WTC11 (cell line): ENCODE measurements at regions not wholly inside any gene's neighbourhood (a gene's known extent, or its start where the extent isn't known, plus 50 kb on each side); places are given as distances from the start of the nearest gene placed in this dataset.

ENCODE experiments used
- ATAC-seq: fragments of 200-7000 bp; cut with Tn5 transposase; 2 replicates; pipeline ENCODE4 v1.10.0; 2021; ENCODE audit warnings: mild to moderate bottlenecking, moderate library complexity
- CTCF ChIA-PET: fragments of 300-600 bp; sonication (Branson Sonifier 250); formaldehyde crosslinking; loops from one replicate; lab custom pipeline; 2021; ENCODE audit warnings: antibody characterized with exemption; lab: Charles Lee
- POLR2A ChIA-PET: fragments of 350-600 bp; sonication (Branson Sonifier 250); formaldehyde crosslinking; loops from one replicate; lab custom pipeline; 2021; ENCODE audit warnings: antibody characterized with exemption; lab: Charles Lee
- DNase-seq: peaks from one replicate; pipeline ENCODE4 v3.0.0; 2021; ENCODE audit warnings: low spot score
- H3K27ac Mint-ChIP-seq: 2 replicates; pipeline ENCODE4 v1.8.0; 2021; ENCODE audit warnings: mixed read lengths
- H3K27me3 Mint-ChIP-seq: 2 replicates; pipeline ENCODE4 v1.8.0; 2021; ENCODE audit warnings: low read depth, mild to moderate bottlenecking, moderate library complexity, mixed read lengths
- H3K36me3 Mint-ChIP-seq: 2 replicates; pipeline ENCODE4 v1.8.0; 2021; ENCODE audit warnings: mixed read lengths
- H3K4me1 Mint-ChIP-seq: 2 replicates; pipeline ENCODE4 v1.8.0; 2022; ENCODE audit warnings: mixed read lengths
- H3K4me3 Mint-ChIP-seq: 2 replicates; pipeline ENCODE4 v1.8.0; 2021; ENCODE audit warnings: mild to moderate bottlenecking, moderate library complexity, mixed read lengths
- H3K9me3 Mint-ChIP-seq: 2 replicates; pipeline ENCODE4 v1.8.0; 2021; ENCODE audit warnings: mixed read lengths
- AR ChIP-seq: fragments of 250-450 bp; sonication (Bioruptor Pico); IDR thresholded peaks from 2 replicates; pipeline ENCODE4 v1.9.0; 2021; ENCODE audit warnings: mild to moderate bottlenecking
- ATF3 ChIP-seq: sonication (generic); formaldehyde crosslinking; conservative IDR thresholded peaks from 2 replicates; pipeline ENCODE4 v1.8.1; 2022; ENCODE audit warnings: mild to moderate bottlenecking, missing genetic modification reagents
- ATF6 ChIP-seq: sonication (generic); formaldehyde crosslinking; IDR thresholded peaks from 2 replicates; pipeline ENCODE4 v1.8.1; 2023; ENCODE audit warnings: mild to moderate bottlenecking, missing genetic modification reagents
- CBFB ChIP-seq: sonication (generic); formaldehyde crosslinking; IDR thresholded peaks from 2 replicates; pipeline ENCODE4 v1.8.1; 2022; ENCODE audit warnings: mild to moderate bottlenecking, low read depth, missing genetic modification reagents
- E2F5 ChIP-seq: sonication (generic); formaldehyde crosslinking; IDR thresholded peaks from 2 replicates; pipeline ENCODE4 v1.8.1; 2022; ENCODE audit warnings: mild to moderate bottlenecking, moderate library complexity, missing genetic modification reagents
- FOXJ3 ChIP-seq: sonication (generic); formaldehyde crosslinking; IDR thresholded peaks from 2 replicates; pipeline ENCODE4 v1.9.0; 2021; ENCODE audit warnings: missing genetic modification reagents, mild to moderate bottlenecking, borderline replicate concordance
- GABPB1 ChIP-seq: sonication (generic); formaldehyde crosslinking; IDR thresholded peaks from 2 replicates; pipeline ENCODE4 v1.8.1; 2023; ENCODE audit warnings: mild to moderate bottlenecking, missing genetic modification reagents
- NFYB ChIP-seq: sonication (generic); formaldehyde crosslinking; conservative IDR thresholded peaks from 2 replicates; pipeline ENCODE4 v1.8.0; 2022; ENCODE audit warnings: low read depth, missing genetic modification reagents
- PREB ChIP-seq: sonication (generic); formaldehyde crosslinking; IDR thresholded peaks from 2 replicates; pipeline ENCODE4 v1.8.1; 2022; ENCODE audit warnings: mild to moderate bottlenecking, missing genetic modification reagents, moderate library complexity, borderline replicate concordance
- RELA ChIP-seq: sonication (generic); formaldehyde crosslinking; IDR thresholded peaks from 2 replicates; pipeline ENCODE4 v1.8.1; 2022; ENCODE audit warnings: missing genetic modification reagents, mild to moderate bottlenecking, borderline replicate concordance
- RORB ChIP-seq: fragments of 250-450 bp; sonication (Bioruptor Pico); IDR thresholded peaks from 2 replicates; pipeline ENCODE4 v1.9.0; 2021; ENCODE audit warnings: mild to moderate bottlenecking
- SMAD4 ChIP-seq: sonication (generic); formaldehyde crosslinking; IDR thresholded peaks from 2 replicates; pipeline ENCODE4 v1.8.0; 2022; ENCODE audit warnings: mild to moderate bottlenecking, missing genetic modification reagents
- USF2 ChIP-seq: sonication (generic); formaldehyde crosslinking; IDR thresholded peaks from 2 replicates; pipeline ENCODE4 v1.8.1; 2023; ENCODE audit warnings: mild to moderate bottlenecking, missing genetic modification reagents, moderate library complexity
- ZNF121 ChIP-seq: sonication (generic); formaldehyde crosslinking; IDR thresholded peaks from 2 replicates; pipeline ENCODE4 v1.8.0; 2023; ENCODE audit warnings: missing genetic modification reagents
- ZNF317 ChIP-seq: sonication (generic); formaldehyde crosslinking; IDR thresholded peaks from 2 replicates; pipeline ENCODE4 v1.8.1; 2023; ENCODE audit warnings: low read depth, mild to moderate bottlenecking, moderate library complexity, missing genetic modification reagents, borderline replicate concordance
- ZNF425 ChIP-seq: fragments of 250-450 bp; sonication (Bioruptor Pico); conservative IDR thresholded peaks from 2 replicates; pipeline ENCODE4 v1.9.0; 2021; ENCODE audit warnings: mild to moderate bottlenecking

GRCh38 chr3:101074518-101074917 is 81.3 kb upstream of the ABI3BP start:
- no peak for DNase-seq
- Mint-ChIP-seq H3K27ac (no peak overlapping the region), H3K9me3 (peaks cover 21% of the 10 kb centered on the region), H3K4me1 (peaks cover 8% of the 10 kb centered on the region), H3K4me3 (no peak overlapping the region), H3K36me3 (no peaks in the 10 kb centered on the region), H3K27me3 (0 out of 2 replicates have a peak, but pooled peaks cover 4% of the 10 kb centered on the region)
- TF ChIP-seq CBFB (no peak), RELA (CRISPR knock-in tag) (no peak), PREB (CRISPR knock-in tag) (no peak), NFYB (CRISPR knock-in tag) (no peak), ATF6 (CRISPR knock-in tag) (no peak), FOXJ3 (CRISPR knock-in tag) (no peak), RORB (CRISPR knock-in tag) (no peak), E2F5 (no peak), USF2 (no peak)
- no peak for ATAC-seq
- CTCF ChIA-PET, result no interaction called here
- POLR2A ChIA-PET, result interaction anchor here (0.5 kb wide), 1 partner anchor 173 kb away, joined by 4 read pairs; no protein-coding TSS in a partner anchor

- ChIA-PET POLR2A (no interaction called here), CTCF (interaction anchor here (1.1 to 1.7 kb wide), 2 partner anchors 124 to 310 kb away, joined by 4 to 5 read pairs; no protein-coding TSS in a partner anchor)
- H3K27me3 Mint-ChIP-seq, result 0 out of 2 replicates have a peak, but pooled peaks cover 4% of the 10 kb centered on the region
- ATAC-seq, result no peak
- peaks cover 9% of the 10 kb centered on the region for H3K4me1 Mint-ChIP-seq
- peaks cover 19% of the 10 kb centered on the region for H3K9me3 Mint-ChIP-seq
- H3K4me3 Mint-ChIP-seq, result no peak overlapping the region
- H3K27ac Mint-ChIP-seq, result no peak overlapping the region
- DNase-seq, result no peak
- H3K36me3 Mint-ChIP-seq, result no peaks in the 10 kb centered on the region
- TF ChIP-seq AR (CRISPR knock-in tag) (no peak), ZNF317 (CRISPR knock-in tag) (no peak), ATF3 (no peak)
These were observed 79.1 kb upstream of the ABI3BP start for GRCh38 chr3:101072300-101072699.

- POLR2A ChIA-PET, result no interaction called here
- TF ChIP-seq SMAD4 (CRISPR knock-in tag) (no peak), GABPB1 (CRISPR knock-in tag) (no peak), ZNF121 (CRISPR knock-in tag) (no peak), ATF3 (no peak), ZNF425 (CRISPR knock-in tag) (no peak)
- CTCF ChIA-PET, result interaction anchor here (1.0 to 2.9 kb wide), 11 partner anchors 16 to 311 kb away, joined by 3 to 48 read pairs (median 5); no protein-coding TSS in a partner anchor
- Mint-ChIP-seq H3K27ac (no peak overlapping the region), H3K36me3 (no peaks in the 10 kb centered on the region), H3K4me1 (peaks cover 9% of the 10 kb centered on the region), H3K27me3 (0 out of 2 replicates have a peak, but pooled peaks cover 4% of the 10 kb centered on the region), H3K4me3 (no peak overlapping the region), H3K9me3 (peaks cover 17% of the 10 kb centered on the region)
- no peak for ATAC-seq
- no peak for DNase-seq
These were observed 77.5 kb upstream of the ABI3BP start for GRCh38 chr3:101070799-101071121.
